VCaP (cell line): ENCODE measurements at regions not wholly inside any gene's neighbourhood (a gene's known extent, or its start where the extent isn't known, plus 50 kb on each side); places are given as distances from the start of the nearest gene placed in this dataset.

Experiments
- H3K27ac ChIP-seq: fragments of 450-650 bp; 2 replicates; pipeline ENCODE4 v1.5.1; 2017
- TF ChIP-seq, protein P1 (sequence below): fragments of 450-650 bp; conservative IDR thresholded peaks from 2 replicates; pipeline ENCODE4 v1.5.1; 2017; ENCODE audit warnings: mild to moderate bottlenecking, moderate library complexity

GRCh38 chr5:71998746-71999145 is 108.5 kb upstream of the MAP1B start:
- TF ChIP-seq, protein P1, sequence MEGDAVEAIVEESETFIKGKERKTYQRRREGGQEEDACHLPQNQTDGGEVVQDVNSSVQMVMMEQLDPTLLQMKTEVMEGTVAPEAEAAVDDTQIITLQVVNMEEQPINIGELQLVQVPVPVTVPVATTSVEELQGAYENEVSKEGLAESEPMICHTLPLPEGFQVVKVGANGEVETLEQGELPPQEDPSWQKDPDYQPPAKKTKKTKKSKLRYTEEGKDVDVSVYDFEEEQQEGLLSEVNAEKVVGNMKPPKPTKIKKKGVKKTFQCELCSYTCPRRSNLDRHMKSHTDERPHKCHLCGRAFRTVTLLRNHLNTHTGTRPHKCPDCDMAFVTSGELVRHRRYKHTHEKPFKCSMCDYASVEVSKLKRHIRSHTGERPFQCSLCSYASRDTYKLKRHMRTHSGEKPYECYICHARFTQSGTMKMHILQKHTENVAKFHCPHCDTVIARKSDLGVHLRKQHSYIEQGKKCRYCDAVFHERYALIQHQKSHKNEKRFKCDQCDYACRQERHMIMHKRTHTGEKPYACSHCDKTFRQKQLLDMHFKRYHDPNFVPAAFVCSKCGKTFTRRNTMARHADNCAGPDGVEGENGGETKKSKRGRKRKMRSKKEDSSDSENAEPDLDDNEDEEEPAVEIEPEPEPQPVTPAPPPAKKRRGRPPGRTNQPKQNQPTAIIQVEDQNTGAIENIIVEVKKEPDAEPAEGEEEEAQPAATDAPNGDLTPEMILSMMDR: no peak
- H3K27ac ChIP-seq: no peak overlapping the region

- TF ChIP-seq, protein P1: no peak
- H3K27ac ChIP-seq: no peak overlapping the region
These were observed 106.6 kb upstream of the MAP1B start for GRCh38 chr5:72000707-72001106.

GRCh38 chr5:72005671-72006070 is 101.6 kb upstream of the MAP1B start:
- TF ChIP-seq, protein P1: no peak
- no peak overlapping the region for H3K27ac ChIP-seq

DNA sequence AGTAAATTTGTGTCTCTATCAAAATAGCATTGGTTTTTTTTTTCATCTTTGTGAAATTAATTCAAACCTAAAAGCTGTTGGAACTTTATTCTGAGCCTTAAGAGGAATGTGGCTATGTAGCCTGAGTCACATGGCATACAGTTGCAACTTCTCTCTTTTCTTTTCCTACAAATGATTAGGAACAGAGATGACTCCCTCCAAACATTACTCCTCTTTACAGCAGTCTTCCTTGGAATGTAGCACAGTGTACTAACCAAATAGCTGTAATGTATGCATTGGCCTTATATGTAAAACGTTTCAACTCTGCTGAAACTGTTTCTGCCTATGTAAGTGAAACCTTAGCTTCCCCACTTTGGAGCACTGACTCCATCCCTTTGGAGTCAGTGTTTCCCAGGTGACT is 100.9 kb upstream of the MAP1B start:
- H3K27ac ChIP-seq: no peak overlapping the region
- TF ChIP-seq, protein P1: no peak

DNA sequence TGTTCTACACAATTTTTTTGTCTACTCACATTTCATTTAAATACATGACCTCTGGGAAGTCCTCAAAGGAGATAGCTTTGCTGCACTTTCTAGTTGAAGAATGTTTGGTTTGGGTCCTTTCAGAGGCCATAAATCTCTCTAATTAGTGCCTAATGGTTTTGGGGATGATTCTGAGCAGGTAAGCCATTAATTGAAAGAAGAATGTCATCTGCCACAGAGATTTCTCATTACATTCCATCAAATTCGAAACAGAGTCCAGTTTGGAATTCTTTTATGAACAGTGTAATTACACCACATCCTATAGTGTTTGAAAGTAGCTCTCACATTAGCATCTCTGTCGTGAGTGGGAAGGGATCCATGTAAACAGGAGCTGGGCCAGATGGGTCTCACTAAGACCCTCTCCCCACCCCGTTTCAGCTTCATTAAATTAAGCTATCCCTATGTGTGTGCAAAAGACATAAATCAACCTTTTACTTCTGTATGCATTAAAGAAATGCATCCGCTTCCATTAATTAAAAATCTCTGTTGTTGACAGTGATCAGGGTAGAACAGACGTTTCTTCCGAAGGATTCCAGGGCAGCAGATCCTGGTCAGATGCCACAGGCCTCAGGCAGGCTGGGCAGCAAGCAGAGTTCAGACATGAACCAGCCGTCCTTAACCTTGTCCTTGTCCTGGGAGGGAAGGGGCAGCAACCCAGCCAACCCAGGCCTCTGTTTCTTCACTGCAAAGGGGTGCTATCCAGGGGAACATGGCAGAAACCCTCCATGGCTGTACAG is 99.8 kb upstream of the MAP1B start:
- H3K27ac ChIP-seq: no peak overlapping the region
- TF ChIP-seq, protein P1: no peak

DNA sequence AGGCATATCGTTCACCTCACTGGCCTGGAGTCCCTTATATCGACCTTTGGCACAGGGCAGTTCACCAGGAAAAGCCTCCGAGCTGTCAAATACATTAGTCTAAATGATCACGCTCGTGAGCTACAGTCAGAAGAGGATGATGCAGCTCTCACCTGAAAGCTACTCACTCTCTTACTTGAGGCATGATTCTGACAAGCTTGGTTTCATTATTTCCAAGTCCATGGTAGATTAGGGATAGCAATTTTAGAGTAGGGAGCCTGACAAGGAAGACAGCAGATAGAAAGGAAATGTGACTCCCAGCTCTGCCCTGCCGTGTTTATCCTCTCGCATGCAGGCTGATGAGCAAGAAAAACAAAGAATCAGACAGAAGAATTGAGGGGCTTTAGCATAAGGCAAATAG is 98.0 kb upstream of the MAP1B start:
- H3K27ac ChIP-seq: peak overlapping the region; percentile 9
- TF ChIP-seq, protein P1: no peak

DNA sequence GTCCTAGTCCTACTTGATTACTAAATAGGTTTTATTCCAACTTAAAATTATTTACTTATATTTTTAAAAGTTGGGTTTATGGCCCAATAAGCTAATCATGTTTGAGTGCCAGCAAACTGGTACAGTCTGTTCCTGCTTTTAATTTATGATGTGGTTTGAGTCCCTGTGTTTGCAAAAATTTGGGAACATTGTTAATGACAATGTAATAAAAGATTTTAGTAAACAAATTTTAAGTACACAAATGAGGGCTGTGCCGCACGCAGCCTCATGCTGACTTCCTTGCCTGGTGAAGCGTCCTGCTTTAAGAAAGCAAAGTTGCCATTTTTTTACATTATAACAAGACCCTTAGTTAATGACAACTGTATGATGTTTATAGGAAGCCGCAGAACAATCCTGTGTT is 96.8 kb upstream of the MAP1B start:
- 0 out of 2 replicates have a peak overlapping the region, but pooled peaks have one; percentile 5 for H3K27ac ChIP-seq
- TF ChIP-seq, protein P1: no peak
